GM23338 (cell line): ENCODE measurements at regions not wholly inside any gene's neighbourhood (a gene's known extent, or its start where the extent isn't known, plus 50 kb on each side); places are given as distances from the start of the nearest gene placed in this dataset.

ENCODE experiments used
- CREB1 ChIP-seq: fragments of 250-450 bp; sonication (Bioruptor Pico); IDR thresholded peaks from 2 replicates; pipeline ENCODE4 v1.5.0; 2020; ENCODE audit warnings: low read depth, mild to moderate bottlenecking, moderate library complexity
- CTCF ChIP-seq, 2 experiments: fragments of 200-600 bp in 1 of 2; sonication (generic) in 1 of 2; conservative IDR thresholded peaks; 2 replicates each; pipeline versions ENCODE4 v1.5.1 to v1.6.1; 2016 to 2017; ENCODE audit warnings: antibody characterized with exemption in 2 of 2, low read depth in 2 of 2, mild to moderate bottlenecking in 2 of 2, moderate library complexity in 1 of 2
- EZH2phosphoT487 ChIP-seq: fragments of 200-600 bp; sonication (generic); IDR thresholded peaks from one replicate; pipeline ENCODE4 v1.8.1; 2018; ENCODE audit warnings: antibody characterized with exemption; ENCODE audit not compliant: unreplicated experiment
- JUNB ChIP-seq: IDR thresholded peaks from one replicate; pipeline ENCODE4 v1.6.1; 2016; ENCODE audit warnings: antibody characterized with exemption; ENCODE audit not compliant: unreplicated experiment
- NANOG ChIP-seq: IDR thresholded peaks from 2 replicates; pipeline ENCODE4 v1.6.1; 2016; ENCODE audit warnings: antibody characterized with exemption, borderline replicate concordance
- POLR2AphosphoS5 ChIP-seq: IDR thresholded peaks from 2 replicates; pipeline ENCODE4 v1.6.1; 2016; ENCODE audit warnings: antibody characterized with exemption, low read depth
- REST ChIP-seq: IDR thresholded peaks from one replicate; pipeline ENCODE4 v1.6.1; 2018; ENCODE audit warnings: antibody characterized with exemption; ENCODE audit not compliant: unreplicated experiment
- STAT1 ChIP-seq: IDR thresholded peaks from one replicate; pipeline ENCODE4 v1.6.1; 2016; ENCODE audit warnings: antibody characterized with exemption; ENCODE audit not compliant: unreplicated experiment
- ZNF114 ChIP-seq: fragments of 250-450 bp; sonication (Bioruptor Pico); IDR thresholded peaks from 2 replicates; pipeline ENCODE4 v1.5.0; 2020; ENCODE audit warnings: mild to moderate bottlenecking, moderate library complexity
- ZNF331 ChIP-seq: fragments of 250-450 bp; sonication (Bioruptor Pico); IDR thresholded peaks from 2 replicates; pipeline ENCODE4 v1.5.0; 2020; ENCODE audit warnings: low read depth, mild to moderate bottlenecking, moderate library complexity
- TF ChIP-seq, protein P1 (sequence below): fragments of 250-450 bp; sonication (Bioruptor Pico); IDR thresholded peaks from 2 replicates; pipeline ENCODE4 v1.5.0; 2020; ENCODE audit warnings: mild to moderate bottlenecking, moderate library complexity

GRCh38 chr10:131478377-131478989 lies 167.0 kb upstream of the TCERG1L start (continued):
- TF ChIP-seq, protein P1, sequence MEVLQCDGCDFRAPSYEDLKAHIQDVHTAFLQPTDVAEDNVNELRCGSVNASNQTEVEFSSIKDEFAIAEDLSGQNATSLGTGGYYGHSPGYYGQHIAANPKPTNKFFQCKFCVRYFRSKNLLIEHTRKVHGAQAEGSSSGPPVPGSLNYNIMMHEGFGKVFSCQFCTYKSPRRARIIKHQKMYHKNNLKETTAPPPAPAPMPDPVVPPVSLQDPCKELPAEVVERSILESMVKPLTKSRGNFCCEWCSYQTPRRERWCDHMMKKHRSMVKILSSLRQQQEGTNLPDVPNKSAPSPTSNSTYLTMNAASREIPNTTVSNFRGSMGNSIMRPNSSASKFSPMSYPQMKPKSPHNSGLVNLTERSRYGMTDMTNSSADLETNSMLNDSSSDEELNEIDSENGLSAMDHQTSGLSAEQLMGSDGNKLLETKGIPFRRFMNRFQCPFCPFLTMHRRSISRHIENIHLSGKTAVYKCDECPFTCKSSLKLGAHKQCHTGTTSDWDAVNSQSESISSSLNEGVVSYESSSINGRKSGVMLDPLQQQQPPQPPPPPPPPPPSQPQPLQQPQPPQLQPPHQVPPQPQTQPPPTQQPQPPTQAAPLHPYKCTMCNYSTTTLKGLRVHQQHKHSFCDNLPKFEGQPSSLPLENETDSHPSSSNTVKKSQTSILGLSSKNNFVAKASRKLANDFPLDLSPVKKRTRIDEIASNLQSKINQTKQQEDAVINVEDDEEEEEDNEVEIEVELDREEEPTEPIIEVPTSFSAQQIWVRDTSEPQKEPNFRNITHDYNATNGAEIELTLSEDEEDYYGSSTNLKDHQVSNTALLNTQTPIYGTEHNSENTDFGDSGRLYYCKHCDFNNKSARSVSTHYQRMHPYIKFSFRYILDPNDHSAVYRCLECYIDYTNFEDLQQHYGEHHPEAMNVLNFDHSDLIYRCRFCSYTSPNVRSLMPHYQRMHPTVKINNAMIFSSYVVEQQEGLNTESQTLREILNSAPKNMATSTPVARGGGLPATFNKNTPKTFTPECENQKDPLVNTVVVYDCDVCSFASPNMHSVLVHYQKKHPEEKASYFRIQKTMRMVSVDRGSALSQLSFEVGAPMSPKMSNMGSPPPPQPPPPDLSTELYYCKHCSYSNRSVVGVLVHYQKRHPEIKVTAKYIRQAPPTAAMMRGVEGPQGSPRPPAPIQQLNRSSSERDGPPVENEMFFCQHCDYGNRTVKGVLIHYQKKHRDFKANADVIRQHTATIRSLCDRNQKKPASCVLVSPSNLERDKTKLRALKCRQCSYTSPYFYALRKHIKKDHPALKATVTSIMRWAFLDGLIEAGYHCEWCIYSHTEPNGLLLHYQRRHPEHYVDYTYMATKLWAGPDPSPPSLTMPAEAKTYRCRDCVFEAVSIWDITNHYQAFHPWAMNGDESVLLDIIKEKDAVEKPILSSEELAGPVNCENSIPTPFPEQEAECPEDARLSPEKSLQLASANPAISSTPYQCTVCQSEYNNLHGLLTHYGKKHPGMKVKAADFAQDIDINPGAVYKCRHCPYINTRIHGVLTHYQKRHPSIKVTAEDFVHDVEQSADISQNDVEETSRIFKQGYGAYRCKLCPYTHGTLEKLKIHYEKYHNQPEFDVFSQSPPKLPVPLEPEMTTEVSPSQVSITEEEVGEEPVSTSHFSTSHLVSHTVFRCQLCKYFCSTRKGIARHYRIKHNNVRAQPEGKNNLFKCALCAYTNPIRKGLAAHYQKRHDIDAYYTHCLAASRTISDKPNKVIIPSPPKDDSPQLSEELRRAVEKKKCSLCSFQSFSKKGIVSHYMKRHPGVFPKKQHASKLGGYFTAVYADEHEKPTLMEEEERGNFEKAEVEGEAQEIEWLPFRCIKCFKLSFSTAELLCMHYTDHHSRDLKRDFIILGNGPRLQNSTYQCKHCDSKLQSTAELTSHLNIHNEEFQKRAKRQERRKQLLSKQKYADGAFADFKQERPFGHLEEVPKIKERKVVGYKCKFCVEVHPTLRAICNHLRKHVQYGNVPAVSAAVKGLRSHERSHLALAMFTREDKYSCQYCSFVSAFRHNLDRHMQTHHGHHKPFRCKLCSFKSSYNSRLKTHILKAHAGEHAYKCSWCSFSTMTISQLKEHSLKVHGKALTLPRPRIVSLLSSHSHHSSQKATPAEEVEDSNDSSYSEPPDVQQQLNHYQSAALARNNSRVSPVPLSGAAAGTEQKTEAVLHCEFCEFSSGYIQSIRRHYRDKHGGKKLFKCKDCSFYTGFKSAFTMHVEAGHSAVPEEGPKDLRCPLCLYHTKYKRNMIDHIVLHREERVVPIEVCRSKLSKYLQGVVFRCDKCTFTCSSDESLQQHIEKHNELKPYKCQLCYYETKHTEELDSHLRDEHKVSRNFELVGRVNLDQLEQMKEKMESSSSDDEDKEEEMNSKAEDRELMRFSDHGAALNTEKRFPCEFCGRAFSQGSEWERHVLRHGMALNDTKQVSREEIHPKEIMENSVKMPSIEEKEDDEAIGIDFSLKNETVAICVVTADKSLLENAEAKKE (CRISPR knock-in tag), result no peak
- TF ChIP-seq ZNF114 (CRISPR knock-in tag) (no peak), EZH2phosphoT487 (no peak), CTCF (conservative IDR thresholded peaks at IDR 0.05; ENCODE audit: low read depth in 2 of 2) (no peak), JUNB (no peak), CREB1 (no peak), STAT1 (no peak), REST (no peak), POLR2AphosphoS5 (no peak), NANOG (no peak), ZNF331 (CRISPR knock-in tag) (no peak)
